ENCODE measurements at regions not wholly inside any gene's neighbourhood (a gene's known extent, or its start where the extent isn't known, plus 50 kb on each side); places are given as distances from the start of the nearest gene placed in this dataset.

- TF ChIP-seq POLR2A (IDR thresholded peaks at IDR 0.05; ENCODE audit: low read depth, low read length), result no peak
- TF ChIP-seq CEBPB (IDR thresholded peaks at IDR 0.05; ENCODE audit: low read depth, low read length), result no peak
- TF ChIP-seq BHLHE40 (IDR thresholded peaks at IDR 0.05; ENCODE audit: low read depth, low read length), result no peak
- TF ChIP-seq CTCF (conservative IDR thresholded peaks at IDR 0.05; ENCODE audit: low read depth, low read length), result no peak
- TF ChIP-seq SMC3 (IDR thresholded peaks at IDR 0.05; ENCODE audit: low read depth, low read length), result no peak
- TF ChIP-seq RAD21 (IDR thresholded peaks at IDR 0.05; ENCODE audit: low read length), result no peak
- TF ChIP-seq, protein P1, sequence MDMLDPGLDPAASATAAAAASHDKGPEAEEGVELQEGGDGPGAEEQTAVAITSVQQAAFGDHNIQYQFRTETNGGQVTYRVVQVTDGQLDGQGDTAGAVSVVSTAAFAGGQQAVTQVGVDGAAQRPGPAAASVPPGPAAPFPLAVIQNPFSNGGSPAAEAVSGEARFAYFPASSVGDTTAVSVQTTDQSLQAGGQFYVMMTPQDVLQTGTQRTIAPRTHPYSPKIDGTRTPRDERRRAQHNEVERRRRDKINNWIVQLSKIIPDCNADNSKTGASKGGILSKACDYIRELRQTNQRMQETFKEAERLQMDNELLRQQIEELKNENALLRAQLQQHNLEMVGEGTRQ (IDR thresholded peaks at IDR 0.05; ENCODE audit: low read depth, low read length), result no peak
- no peak for TF ChIP-seq CHD1 (IDR thresholded peaks at IDR 0.05; ENCODE audit: low read depth, low read length)
These were observed 90.6 kb downstream of the SKA1 start for GRCh38 chr18:50465211-50466153.

All from IMR-90 (cell line).